NCI-H146 (cell line): ENCODE measurements at regions not wholly inside any gene's neighbourhood (a gene's known extent, or its start where the extent isn't known, plus 50 kb on each side); places are given as distances from the start of the nearest gene placed in this dataset.
"Not testable (repeated sequence)": the region's sequence is repeated elsewhere in the genome, so short reads cannot be mapped to it uniquely, and the experiment has no call there.

Experiments
- DNase-seq: peaks from one replicate; lab custom pipeline; 2025; lab: John Stamatoyannopoulos, UW

DNA sequence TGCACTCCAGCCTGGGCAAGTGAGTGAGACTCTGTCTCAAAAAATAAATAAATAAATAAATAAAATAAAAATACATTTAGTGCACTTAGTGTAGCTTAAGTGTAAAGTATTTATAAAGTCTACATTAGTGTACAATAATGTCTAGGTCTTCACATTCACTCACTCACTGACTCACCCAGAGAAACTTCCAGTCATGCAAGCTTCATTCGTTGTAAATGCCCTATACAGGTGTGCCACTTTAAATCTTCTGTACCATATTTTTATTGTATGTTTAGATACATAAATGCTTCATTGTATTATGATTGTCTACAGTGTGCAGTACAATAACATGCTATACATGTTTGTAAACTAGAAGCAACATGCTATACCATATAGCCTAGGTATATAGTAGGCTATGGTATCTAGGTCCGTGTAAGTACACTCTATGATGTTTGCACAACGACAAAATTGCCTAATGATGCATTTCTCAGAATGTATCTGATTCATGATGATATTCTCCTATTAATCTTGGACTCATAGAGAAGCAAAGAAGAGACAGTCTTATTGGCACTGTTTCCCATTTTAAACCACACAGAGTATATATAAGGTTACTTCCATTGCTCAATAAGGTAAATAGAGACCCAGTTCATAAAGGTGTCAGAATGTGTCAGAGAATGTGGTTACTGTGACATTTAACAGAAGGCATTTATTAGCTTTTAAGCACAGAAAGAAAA, 1314.9 kb downstream of the CDH11 start:
- DNase-seq, result no peak

DNA sequence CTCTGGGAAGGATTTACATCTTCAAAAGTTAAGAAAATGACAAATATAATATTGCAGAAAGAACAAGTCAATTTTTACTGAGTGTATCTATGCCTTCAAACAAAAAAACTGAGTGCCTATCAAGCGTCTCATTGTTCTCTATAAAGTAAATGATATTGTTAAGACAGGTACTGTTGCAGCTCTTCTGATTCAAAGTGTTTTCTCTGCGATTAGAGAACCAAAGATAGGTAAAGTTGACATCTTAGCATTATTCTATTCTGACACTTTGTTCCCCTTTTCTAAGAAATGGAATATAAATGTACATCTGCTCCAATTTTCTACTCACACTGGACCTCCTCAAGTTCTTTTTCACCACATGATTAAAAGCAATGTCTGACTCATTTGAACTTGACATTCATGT, 1317.7 kb downstream of the CDH11 start:
- DNase-seq, result no peak

DNA sequence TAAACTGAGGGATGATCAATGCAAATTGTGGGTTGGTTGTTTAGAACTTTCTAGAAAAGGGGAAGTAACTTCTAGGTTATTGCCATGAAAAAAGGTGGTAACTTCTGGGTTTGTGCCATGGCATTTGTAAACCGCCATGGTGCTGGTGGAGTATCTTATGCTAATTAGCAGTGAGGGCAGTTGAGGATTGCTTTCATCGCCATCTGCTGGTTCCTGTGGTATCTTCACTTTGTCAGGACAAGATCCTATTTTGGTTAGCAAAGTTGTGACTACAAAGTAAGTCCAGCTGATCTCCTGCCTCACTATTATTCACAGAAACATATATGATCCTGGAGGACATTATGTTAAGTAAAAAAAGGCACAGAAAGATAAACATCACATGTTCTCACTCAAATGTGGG, 1332.3 kb downstream of the CDH11 start:
- DNase-seq, result no peak

DNA sequence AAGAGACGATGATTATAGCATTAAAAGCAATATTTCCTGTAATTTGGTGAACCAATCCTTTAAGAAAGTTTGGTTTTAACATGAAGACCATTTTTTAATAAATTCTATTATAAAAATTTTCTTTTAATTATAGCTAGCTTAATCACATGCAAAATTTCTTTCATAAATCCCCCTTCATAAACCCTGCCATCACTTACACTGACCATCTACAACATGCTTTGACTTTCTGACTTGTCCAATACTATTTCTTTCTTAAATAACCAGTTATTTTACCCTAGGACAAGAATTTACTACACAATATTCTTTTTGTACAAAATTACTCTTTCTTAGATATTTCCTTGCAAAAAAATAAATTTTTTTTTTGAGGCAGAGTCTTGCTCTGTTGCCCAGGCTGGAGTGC, 1334.8 kb downstream of the CDH11 start:
- DNase-seq, result no peak

DNA sequence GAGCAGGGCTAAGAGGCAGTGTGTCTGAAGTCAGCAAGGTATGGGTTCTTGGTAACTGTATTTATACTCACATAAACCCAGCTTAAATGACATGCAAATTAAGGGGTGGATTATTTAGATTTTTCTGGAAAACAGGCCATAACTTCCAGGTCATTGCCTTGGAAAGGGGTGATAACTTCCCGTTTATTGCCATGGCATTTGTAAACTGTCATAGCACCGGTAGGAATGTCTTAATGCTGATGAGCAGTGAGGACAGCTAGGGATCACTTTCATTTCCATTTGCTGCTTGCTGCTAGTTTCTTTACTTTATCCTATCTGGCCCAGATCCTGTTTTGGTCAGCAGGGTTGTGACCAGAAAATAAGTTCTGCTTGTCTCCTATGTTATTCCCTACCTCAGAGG, 1336.7 kb downstream of the CDH11 start:
- DNase-seq, result no peak

DNA sequence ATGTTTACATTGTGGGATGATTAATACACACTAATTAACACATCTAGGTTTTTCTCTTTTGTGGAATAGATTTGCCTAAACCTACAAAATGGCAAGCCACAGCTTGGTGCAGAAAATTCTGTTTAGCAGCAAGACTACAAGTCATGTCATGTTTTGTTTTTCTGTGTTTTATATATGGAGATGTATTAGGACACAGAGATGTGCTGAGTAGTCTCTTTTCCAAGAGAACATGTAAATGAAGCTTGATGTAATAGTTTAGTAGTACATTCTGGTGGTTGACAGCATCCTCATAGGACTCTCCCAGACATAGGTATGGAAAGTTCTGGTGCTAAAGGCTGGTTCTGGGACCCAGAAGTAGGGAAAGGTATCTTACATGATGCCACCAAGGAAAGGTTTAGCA, 1345.4 kb downstream of the CDH11 start:
- DNase-seq, result no peak

DNA sequence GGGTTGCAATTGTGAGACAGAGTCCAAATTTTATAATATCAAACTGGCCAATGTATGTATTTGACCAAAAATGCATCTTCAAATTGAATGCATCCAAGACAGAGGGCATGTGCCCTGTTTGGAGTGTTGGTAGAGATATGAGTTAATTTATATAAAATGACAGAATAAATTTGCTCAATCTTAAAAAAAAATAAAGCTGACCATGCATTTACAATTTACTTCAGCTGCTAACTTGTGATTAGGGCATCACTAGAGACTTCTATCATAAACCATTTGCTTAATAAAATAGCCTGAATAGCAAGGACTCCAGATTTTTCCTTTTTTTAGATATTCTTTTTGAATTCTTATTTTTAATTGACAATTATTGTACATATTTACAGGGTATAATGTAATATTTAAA, 1345.8 kb downstream of the CDH11 start:
- DNase-seq, result no peak

DNA sequence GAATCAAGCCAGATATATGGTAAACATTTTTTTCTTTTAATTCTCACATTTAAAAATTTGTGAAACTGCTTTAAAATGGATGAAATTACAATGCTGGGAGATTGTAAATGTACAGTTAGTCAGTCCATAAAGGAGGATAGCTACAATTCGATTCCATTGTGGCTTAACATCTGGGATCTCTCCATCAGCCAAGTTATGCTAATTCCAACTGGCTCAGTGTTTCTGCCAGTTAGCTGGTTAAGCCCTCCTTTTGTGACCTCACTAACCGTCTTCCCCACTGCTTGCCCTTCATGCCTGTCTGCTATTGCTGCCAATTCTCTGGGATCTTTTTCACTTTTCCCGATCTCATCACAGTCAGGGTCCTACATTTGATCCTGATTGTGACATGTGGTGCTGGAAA, 1347.6 kb downstream of the CDH11 start:
- no peak for DNase-seq

DNA sequence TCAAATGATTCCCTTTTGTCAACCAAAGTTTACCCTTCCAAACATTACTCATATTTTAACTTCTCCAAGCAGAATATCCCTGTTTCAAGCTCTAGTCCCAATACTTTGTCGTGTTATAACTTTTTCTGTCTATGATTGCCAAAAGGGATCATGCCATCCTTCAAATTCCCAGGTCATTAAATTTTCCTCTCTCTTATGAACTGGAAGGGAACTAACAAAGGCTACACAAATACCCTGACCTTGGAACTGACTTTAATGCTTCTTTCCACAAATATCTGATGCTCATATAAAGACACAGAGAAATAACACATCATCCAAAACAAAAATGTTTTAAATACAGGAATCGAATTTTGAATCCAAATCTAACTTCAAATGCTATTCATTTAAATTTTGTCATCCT, 1352.7 kb downstream of the CDH11 start:
- DNase-seq, result no peak

DNA sequence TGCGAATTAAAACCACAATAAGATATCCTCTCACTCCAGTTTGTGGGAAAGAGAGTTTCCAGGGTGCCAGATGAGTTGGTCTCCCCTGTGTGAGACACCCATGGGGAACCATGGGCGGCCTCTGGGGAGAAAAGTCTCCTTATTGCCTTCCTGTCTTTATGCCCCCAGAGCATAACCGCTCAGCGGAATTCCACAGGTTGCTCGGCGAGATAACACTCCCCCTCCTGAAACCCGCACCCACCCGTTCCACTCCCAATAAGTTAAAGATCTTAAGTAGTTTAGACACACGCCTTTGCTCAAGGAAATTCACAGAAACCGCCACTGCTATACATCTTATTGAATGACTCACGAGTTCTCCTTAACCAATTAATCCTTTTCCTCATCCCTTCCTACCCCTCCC, 1361.6 kb downstream of the CDH11 start:
- not testable (repeated sequence) for DNase-seq

DNA sequence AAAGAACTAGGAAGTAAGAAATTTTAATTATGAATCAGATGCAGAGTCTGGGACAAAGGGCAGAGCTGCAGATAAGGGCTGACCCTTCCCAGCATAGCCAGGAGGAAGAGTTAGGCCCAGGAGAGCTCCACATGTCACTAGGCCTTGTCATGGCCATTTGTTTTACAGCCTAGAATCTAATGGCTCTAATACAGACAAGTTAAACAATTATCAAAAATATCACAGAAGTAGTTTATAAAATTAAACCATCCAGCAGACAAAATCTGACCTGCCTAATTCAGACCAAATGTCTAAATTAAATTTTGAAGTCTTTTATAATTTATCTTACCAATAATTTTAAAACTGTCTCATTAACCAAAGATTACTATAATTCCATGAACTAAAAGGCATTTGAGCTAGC, 1369.5 kb downstream of the CDH11 start:
- DNase-seq, result no peak

DNA sequence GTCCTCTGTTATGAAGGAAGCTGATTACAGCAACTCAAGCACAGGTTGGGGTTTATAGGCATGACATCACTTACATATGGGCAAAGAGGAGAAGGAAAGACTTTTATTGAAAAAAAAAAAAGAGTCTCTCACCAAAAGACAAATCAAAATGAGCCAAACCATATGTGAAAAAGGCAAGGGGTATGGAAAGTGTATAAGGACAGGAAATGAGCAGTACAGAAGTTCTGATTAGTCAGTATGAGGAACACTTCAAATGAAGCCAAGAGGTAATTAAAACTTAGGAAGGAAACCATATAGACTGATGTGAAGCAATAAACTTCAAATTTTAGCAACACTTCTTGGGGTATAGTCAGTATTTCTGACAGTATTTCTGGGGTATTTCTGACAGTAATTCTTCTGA, 1372.6 kb downstream of the CDH11 start:
- DNase-seq, result no peak

DNA sequence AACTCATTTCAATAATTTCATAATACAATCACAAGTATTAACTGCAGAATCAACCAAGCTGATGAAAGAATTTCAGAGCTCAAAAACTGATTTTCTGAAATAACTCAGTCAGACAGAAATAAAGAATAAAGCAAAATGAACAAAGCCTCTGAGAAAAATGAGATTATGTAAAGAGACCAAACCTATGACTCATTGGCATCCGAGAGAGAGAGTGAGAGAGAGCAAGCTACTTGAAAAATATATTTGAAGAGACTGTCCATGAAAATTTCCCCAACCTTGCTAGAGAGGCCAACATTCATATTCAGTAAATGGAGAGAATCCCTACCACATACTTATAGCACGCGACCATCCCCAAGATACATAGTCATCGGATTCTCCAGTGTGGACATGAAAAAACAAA, 1376.4 kb downstream of the CDH11 start:
- DNase-seq, result no peak

DNA sequence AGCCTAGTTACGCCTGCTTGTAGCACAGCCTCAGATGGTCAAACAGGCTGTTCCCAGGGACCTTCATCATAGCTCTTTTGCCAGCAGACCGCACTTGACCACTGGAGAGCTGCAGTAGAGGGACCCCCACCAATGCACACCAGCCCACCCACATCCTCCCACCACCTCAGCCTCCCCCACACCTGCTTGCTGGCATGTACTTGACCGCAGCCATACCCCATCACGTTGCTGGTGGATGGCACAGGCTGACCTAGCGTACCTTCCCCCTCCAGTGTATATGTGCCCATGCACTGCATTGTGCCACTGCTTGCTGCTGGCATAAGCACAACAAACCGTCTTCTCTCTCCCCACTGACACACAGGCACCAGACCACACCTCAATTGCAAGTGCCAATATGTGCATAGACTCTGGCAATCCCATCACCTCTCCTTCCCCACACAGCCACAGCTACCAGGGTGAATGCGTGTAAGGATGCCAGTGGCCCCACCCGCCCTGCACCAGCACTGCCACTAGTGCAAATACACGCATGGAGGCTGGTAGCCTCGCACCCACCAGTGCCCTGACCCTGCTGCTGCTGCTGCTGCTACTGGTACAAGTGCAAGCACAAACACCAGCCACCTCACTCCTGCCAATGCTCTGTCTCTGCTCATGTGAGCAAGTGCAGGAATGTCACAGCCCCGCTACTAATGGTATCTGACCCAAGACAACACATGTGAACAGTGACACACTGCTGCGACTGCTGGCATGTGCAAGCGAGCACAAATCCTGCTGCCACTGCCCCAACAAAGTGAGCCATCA, 1377.6 kb downstream of the CDH11 start:
- no peak for DNase-seq

DNA sequence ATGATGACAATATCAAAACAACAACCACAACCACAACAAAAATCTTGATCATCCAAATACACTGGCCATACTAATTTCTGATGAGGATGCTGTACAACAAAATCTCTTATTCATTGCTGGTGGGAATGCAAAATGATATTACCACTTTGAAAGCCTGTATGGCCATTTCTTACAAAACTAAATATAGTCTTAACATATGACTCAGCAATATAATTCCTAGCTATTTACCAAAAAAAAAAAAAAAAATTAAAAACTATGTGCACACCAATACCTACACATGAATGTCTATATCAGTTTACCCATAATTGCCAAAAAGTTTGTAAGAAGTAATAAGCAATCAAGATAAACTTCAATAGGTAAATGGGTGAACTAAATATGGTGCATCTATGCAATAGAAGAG, 1379.7 kb downstream of the CDH11 start:
- no peak for DNase-seq

DNA sequence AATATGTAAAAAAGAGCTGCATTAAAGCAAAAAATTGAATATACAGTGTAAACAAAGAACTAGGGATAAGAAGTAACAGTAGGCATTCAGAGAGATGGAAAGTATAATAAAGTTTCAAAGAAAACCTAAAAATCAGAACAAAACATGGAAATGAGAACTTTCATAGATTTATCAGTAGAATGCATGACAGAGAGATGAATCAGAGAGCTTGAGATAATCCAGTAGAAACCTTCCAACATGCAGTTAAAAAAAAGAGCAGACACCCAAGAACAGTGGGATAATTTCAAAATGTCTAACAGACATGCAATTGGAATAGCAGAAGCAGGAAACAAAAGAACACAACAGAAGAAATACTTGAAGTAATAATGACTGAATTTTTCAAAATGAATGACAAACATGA, 1384.2 kb downstream of the CDH11 start:
- no peak for DNase-seq

DNA sequence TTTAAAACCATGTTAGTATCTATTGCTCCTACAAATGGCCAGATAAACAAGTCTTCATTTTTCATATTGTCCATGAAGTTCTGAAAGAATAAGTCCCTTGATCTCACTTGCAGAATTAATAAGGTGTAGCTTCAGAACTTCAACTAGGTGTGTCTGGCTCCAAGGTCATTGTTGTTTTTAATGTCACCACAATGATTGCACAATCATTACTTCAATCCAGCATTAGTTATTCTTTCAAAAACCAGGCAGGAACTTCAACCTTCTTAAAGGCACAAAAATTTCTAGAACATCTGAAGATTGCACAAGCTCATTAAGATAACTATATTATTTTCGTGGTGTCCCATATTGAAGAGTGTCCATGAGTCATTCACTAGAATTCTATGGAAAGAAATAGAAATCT, 1386.4 kb downstream of the CDH11 start:
- DNase-seq, result no peak

DNA sequence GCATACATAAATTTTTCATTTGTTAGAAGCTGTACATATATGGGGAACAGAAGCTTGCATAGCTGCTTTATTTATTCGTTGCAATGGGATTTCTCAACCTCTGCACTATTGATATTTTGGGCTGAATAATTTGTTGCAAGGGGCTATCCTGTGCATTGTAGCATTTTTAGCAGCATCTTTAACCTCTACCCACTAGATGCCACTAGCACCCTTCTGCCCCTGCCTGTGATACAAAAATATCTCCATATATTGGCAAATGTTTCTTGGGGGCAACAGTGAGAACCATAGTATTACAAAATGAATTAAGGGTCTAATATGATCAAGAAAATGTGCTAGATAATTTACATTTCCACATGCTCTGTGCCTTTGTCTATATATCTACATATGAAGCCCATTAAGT, 1401.0 kb downstream of the CDH11 start:
- no peak for DNase-seq

DNA sequence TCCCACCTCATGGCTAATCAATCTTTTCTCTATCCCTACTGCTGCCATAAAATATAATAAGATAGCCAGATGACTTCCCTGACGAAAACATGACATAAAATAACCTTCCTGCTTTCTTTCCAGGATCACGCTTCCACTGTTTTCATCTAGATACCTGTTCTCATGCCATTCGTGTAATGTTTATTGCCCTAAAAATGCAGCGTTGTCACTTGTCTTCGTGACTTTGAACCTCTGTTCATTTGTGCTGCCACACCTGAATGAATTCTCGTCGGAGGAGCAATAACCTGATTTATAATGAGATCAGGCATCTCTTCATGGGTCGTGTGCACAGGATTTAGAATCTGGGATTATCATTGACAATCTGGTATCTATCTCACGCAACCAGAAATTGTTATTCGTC, 1401.9 kb downstream of the CDH11 start:
- no peak for DNase-seq

DNA sequence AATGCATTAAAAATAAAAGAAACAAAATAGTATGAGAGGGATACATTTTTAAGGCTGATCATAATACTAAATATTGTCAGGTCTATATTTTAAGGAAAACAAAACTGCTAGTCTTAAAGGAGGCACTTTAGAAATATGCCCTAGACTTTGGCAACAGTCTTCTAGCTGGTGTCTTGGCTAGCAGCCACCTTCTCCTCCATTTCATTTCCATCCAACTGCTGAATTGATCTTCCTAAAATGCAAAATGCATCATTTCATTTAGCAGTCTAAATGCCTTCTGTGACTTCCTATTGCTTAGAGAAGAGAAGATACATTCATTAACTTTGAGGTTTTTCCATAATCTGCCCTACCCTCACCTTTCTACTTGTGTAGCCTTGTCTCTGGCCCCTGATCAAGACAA, 1404.1 kb downstream of the CDH11 start:
- no peak for DNase-seq

DNA sequence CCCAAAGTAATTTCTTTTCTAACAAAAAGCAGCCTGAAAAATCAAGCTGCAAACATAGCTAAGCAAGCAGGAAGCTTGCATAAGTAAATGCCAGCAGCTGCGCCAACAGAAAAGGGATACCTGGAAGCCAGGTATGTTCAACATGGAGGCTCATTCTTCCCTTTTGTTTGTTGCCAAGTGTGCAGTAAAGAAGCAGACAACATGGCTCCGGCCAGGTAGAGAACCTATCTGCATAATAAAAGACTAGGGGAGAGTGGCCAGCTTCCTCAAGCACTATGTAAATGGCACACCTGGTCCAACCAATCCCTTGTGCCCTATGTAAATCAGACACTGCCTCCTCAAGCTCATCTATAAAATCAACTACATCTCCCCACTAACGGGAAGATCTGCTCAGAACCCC, 1407.0 kb downstream of the CDH11 start:
- DNase-seq, result peak; percentile 91

DNA sequence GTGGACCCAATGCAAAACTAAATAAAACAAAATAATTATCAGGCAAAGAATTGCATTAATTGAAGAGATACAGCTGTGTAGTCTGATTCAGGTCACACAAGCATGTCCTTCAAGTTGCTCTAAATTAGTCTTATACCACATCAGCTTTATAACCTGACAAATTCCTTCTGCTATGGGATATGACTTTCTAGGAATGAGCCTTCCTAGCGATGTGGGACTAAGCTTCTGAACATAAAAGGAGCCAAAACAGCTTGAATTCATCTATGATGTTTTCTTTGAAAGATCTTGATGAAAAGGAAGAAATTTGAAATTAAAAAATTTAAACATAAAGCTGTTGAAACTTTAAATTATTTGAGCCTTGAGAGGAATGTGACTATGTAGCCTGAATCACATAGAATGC, 1409.1 kb downstream of the CDH11 start:
- no peak for DNase-seq

DNA sequence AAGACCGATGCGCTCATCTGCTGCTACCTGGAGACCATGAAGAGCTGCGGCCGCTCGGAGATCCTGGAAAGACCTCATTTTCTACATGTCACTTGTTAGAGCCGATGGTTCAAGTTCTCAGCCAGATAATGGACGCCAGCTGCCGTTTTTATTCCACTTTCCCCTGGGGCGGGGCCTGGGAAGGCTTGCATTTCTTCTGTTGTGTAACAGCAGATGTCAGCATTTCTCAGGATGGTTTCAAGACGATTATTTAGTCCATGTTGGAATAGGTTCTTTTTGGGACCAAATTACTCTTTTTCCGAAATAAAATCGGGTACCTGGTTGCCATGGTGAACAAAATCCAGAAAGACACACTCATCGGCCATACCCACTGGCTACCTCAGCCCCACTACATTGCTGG, 1418.3 kb downstream of the CDH11 start:
- peak; percentile 43 for DNase-seq
